Large intestine (tissue), 3 donors: ENCODE measurements at regions not wholly inside any gene's neighbourhood (a gene's known extent, or its start where the extent isn't known, plus 50 kb on each side); places are given as distances from the start of the nearest gene placed in this dataset.

Experiments used
- DNase-seq, 2 donors: peaks; one replicate each; pipeline versions ENCODE4 v3.0.0 to v3.0.0-alpha.2; 2013
- H3K27ac ChIP-seq: one replicate; pipeline ENCODE4 v1.5.1; 2013; ENCODE audit warnings: low read length
- H3K27me3 ChIP-seq: 2 replicates; pipeline ENCODE4 v1.6.1; 2013; ENCODE audit warnings: low read length; ENCODE audit not compliant: control insufficient read depth, insufficient read depth
- H3K36me3 ChIP-seq: 2 replicates; pipeline ENCODE4 v1.6.1; 2013; ENCODE audit warnings: low read length; ENCODE audit not compliant: control insufficient read depth, insufficient read depth
- H3K4me1 ChIP-seq: one replicate; pipeline ENCODE4 v1.6.1; 2013; ENCODE audit warnings: low read length; ENCODE audit not compliant: control insufficient read depth, insufficient read depth
- H3K4me3 ChIP-seq: one replicate; pipeline ENCODE4 v1.5.1; 2013; ENCODE audit warnings: low read length
- H3K9me3 ChIP-seq: one replicate; pipeline ENCODE4 v1.6.1; 2013; ENCODE audit warnings: mild to moderate bottlenecking, low read depth, low read length, moderate library complexity; ENCODE audit not compliant: control insufficient read depth
- WGBS: methylation state at CpG from one replicate; pipeline ENCODE4 v1.1.5; 2013; ENCODE audit warnings: low lambda C conversion rate; ENCODE audit not compliant: insufficient coverage; 5-methylcytosine and 5-hydroxymethylcytosine counted together

DNA sequence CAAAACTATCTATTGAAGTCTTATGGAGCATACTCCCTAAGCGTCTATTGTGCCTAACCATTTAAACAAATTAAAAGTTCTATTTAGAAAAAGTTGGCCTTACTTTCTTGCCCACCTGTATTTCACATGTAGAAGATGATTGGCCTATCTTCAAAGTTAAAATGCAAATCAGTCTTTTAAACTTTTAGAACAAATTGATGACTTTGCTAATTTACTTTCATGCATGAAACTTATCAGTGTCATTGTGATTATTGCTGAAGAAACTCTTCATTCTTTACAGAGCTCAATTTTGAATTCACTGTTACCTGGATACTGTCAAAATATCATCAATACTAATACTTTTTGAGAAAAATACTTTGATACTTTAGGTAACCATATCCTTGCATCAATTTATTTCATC, 216.1 kb downstream of the COX7C start:
- WGBS: no CpG with 5 or more reads among the region's 1 CpG
- Histone ChIP-seq H3K27me3 (no peaks in the 10 kb centered on the region), H3K9me3 (no peaks in the 10 kb centered on the region), H3K4me3 (no peak overlapping the region), H3K4me1 (no peaks in the 10 kb centered on the region), H3K36me3 (no peaks in the 10 kb centered on the region), H3K27ac (no peak overlapping the region)
- DNase-seq: no peak

DNA sequence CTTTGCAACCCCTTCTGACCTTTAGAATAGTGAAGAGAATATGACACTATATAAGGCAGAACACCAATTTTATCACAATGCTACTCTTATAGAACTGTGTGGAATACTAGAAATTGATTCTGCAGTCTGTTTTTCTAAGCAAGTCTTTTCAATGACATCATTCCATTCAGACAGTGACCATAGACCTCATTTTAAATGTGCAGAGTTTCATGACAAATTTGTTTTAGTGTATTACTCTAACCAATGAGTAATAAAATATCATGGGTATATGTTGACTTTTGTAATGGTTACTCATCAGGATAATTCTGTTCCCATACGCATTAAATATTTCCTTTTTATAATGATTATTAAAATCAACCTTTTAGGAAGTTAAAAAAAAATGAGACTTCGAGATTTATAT, 219.9 kb downstream of the COX7C start:
- H3K27ac ChIP-seq: no peak overlapping the region
- no peaks in the 10 kb centered on the region for H3K4me1 ChIP-seq
- DNase-seq: no peak
- 74% methylated on average over 2 of the region's 2 CpGs for WGBS
- no peaks in the 10 kb centered on the region for H3K9me3 ChIP-seq
- no peaks in the 10 kb centered on the region for H3K36me3 ChIP-seq
- no peaks in the 10 kb centered on the region for H3K27me3 ChIP-seq
- no peak overlapping the region for H3K4me3 ChIP-seq

GRCh38 chr5:86838083-86838482, 220.3 kb downstream of the COX7C start:
- Histone ChIP-seq H3K4me1 (no peaks in the 10 kb centered on the region), H3K27ac (no peak overlapping the region), H3K36me3 (no peaks in the 10 kb centered on the region), H3K4me3 (no peak overlapping the region), H3K27me3 (no peaks in the 10 kb centered on the region), H3K9me3 (no peaks in the 10 kb centered on the region)
- whole genome bisulfite sequencing: 96% methylated on average over 2 of the region's 2 CpGs
- no peak for DNase-seq

- WGBS: 100% methylated on average over 1 of the region's 3 CpGs
- Histone ChIP-seq H3K27me3 (no peaks in the 10 kb centered on the region), H3K27ac (no peak overlapping the region), H3K36me3 (no peaks in the 10 kb centered on the region), H3K9me3 (no peaks in the 10 kb centered on the region), H3K4me3 (no peak overlapping the region), H3K4me1 (no peaks in the 10 kb centered on the region)
- no peak for DNase-seq
Measured at GRCh38 chr5:86841000-86841644, 223.4 kb downstream of the COX7C start.

DNA sequence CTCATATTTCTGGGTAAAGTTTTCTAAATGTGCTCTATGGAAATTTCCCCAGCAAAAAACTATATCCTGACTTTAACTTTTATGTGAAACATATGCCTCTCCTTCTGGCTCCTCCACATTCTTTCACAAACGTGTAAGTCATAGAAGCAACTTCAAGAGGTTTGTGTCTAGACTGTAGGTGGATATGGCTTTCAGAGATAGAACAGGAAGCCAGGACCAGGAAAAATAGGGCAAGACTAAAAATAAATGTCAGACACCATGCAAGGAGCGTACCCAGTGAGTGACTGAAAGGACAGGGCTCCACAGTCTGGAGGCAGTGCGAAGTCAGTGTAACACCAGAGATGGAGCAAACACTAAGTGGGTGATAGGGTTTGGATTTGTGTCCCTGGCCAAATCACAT, 240.7 kb downstream of the COX7C start:
- Histone ChIP-seq H3K27ac (no peak overlapping the region), H3K9me3 (no peaks in the 10 kb centered on the region), H3K36me3 (no peaks in the 10 kb centered on the region), H3K4me1 (no peaks in the 10 kb centered on the region), H3K4me3 (no peak overlapping the region), H3K27me3 (no peaks in the 10 kb centered on the region)
- WGBS: no CpG with 5 or more reads among the region's 3 CpGs
- no peak for DNase-seq

DNA sequence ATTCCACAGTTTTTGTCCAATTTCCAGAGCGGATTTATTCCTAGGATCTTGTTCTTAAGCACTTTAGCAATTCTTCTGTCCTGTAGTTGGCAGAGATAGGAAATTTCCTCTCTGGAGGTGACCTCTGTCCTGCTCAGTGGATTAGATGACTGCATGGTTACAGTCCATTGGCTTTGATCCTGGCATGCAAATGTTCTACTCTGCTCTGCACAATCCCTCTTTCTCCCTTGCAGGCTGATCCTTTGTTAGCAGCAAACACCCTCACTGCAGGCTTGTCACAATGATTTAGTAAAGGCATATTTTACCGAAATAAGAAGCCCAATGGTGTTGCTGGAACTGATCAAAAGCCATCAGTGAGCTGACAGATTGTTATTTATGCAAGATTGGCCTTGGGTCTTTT, 243.8 kb downstream of the COX7C start:
- H3K4me1 ChIP-seq: no peaks in the 10 kb centered on the region
- H3K4me3 ChIP-seq: no peak overlapping the region
- H3K9me3 ChIP-seq: no peaks in the 10 kb centered on the region
- no CpG with 5 or more reads among the region's 2 CpGs for WGBS
- DNase-seq: no peak
- no peaks in the 10 kb centered on the region for H3K36me3 ChIP-seq
- no peaks in the 10 kb centered on the region for H3K27me3 ChIP-seq
- H3K27ac ChIP-seq: no peak overlapping the region

DNA sequence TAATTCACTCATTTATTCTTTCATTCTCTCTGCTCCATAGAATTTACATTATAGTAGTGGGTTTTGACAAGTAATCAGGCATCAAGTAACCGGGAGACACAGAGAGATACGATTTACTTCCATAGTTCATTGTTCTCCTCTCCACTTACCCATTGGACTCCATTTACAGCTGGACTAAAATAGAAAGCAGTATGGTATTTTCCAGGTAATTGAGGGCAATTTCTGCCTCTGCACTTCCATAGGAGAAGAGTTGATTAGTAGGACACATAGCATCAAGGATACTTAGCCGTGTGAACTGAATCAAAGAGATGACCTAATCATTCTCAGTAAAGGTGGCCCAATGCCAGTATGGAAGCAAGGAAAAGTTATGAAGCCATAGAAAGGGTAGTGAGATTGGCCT, 244.4 kb downstream of the COX7C start:
- Histone ChIP-seq H3K36me3 (no peaks in the 10 kb centered on the region), H3K27me3 (no peaks in the 10 kb centered on the region), H3K4me1 (no peaks in the 10 kb centered on the region), H3K4me3 (no peak overlapping the region), H3K9me3 (no peaks in the 10 kb centered on the region), H3K27ac (no peak overlapping the region)
- no CpG with 5 or more reads among the region's 3 CpGs for WGBS
- DNase-seq: no peak

DNA sequence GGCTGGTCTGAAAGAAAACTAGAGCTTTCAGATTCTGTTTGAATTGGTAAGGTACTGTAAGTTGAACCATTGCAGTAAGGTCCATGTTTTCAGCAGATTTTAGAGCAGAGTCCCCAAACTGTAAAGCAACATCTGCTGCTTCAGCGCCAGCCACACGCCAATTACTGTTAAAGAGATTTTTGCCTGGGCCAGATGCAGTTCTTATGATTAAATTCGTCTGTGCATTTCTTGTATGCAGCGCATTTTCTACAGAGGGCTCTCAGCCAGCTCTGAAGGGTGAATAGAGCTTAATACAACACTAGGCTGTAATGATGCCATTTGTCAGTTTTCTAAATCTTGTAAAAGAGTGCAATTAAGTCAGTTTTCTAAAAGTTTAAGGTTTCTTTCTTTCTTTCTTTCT, 246.3 kb downstream of the COX7C start:
- 86% methylated on average over 2 of the region's 4 CpGs for WGBS
- Histone ChIP-seq H3K4me1 (no peaks in the 10 kb centered on the region), H3K27ac (no peak overlapping the region), H3K27me3 (no peaks in the 10 kb centered on the region), H3K9me3 (no peaks in the 10 kb centered on the region), H3K4me3 (no peak overlapping the region), H3K36me3 (no peaks in the 10 kb centered on the region)
- DNase-seq: peak in 1 of 2 donors; percentile 1

DNA sequence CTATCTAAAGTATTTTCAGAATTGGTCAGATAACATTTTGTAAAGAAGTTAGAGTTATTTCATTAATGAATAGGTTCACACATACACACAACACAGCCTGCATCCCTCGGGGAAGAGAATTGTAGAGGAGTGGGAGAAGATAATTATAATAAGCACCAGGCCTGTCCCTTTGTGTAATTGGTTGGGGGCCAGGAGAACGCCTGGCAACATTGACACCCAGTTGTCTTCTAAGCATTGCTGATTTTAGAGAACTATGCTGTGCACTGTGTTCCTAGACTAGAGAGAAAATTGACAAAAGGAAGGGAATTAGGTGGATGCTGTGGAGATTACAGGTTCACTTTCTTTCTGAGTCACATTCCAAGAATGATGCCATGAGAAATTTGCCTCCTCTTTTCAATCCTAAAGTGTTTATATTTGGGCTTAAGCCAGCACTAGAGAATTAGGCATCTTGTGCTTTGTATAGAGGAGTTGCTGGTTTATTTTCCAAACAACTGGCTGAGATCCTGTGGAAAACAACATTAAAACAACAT, 247.6 kb downstream of the COX7C start:
- 60% methylated on average over 1 of the region's 2 CpGs for WGBS
- no peaks in the 10 kb centered on the region for H3K36me3 ChIP-seq
- no peaks in the 10 kb centered on the region for H3K27me3 ChIP-seq
- no peaks in the 10 kb centered on the region for H3K9me3 ChIP-seq
- H3K4me1 ChIP-seq: no peaks in the 10 kb centered on the region
- DNase-seq: no peak
- no peak overlapping the region for H3K4me3 ChIP-seq
- H3K27ac ChIP-seq: no peak overlapping the region

DNA sequence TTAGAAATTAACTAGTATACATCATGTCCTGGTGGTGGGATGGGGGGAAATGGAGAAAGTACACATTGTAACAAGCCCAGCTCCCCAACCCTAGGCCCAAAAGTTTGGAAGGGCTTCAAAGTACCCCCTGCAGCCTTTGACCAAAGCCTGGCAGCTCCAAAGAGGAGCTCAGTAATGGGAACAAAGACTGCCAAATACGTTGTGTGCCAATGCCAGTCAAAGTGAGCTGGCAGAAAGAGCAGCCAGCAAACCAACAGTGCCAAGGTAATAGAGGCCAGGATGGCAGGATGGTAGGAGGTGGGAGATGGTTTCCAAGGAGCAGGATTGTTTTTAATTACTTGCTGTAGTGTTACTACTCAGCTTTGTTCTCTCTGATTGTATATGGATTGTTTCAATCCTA, 248.3 kb downstream of the COX7C start:
- no peak overlapping the region for H3K27ac ChIP-seq
- H3K4me3 ChIP-seq: no peak overlapping the region
- no peaks in the 10 kb centered on the region for H3K27me3 ChIP-seq
- H3K9me3 ChIP-seq: no peaks in the 10 kb centered on the region
- no peaks in the 10 kb centered on the region for H3K4me1 ChIP-seq
- 100% methylated on average over 1 of the region's 1 CpG for WGBS
- H3K36me3 ChIP-seq: no peaks in the 10 kb centered on the region
- DNase-seq: no peak

DNA sequence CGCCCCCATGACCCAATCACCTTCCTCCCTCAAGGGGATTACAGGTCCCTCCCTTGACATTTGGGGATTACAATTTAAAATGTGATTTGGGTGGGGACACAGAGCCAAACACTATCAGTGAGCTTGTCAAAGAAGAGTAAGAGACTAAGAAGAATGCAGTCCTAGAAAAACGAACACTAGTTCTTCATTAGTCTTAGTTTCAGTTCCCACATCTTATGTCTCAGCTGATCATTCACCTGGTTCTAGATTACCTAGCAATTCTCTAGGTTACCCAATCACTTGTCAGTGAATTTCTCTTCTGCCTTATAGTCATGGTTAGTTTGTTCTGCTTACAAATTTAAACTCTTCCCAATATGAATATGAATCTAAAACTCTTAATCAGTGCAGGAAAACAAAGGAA, 251.5 kb downstream of the COX7C start:
- H3K9me3 ChIP-seq: no peaks in the 10 kb centered on the region
- WGBS: no CpG with 5 or more reads among the region's 2 CpGs
- H3K27ac ChIP-seq: no peak overlapping the region
- H3K4me1 ChIP-seq: no peaks in the 10 kb centered on the region
- no peak overlapping the region for H3K4me3 ChIP-seq
- H3K36me3 ChIP-seq: no peaks in the 10 kb centered on the region
- no peak for DNase-seq
- H3K27me3 ChIP-seq: no peaks in the 10 kb centered on the region
